MM.1S (cell line): ENCODE measurements at regions not wholly inside any gene's neighbourhood (a gene's known extent, or its start where the extent isn't known, plus 50 kb on each side); places are given as distances from the start of the nearest gene placed in this dataset.

ENCODE experiments used
- DNase-seq: peaks from one replicate; pipeline ENCODE4 v3.0.0-alpha.2; 2015
- H2AFZ ChIP-seq: fragments of 300-600 bp; sonication (generic); 2 replicates; pipeline ENCODE4 v1.6.0; 2016; ENCODE audit warnings: antibody characterized with exemption, low read length
- H3F3A ChIP-seq: fragments of 300-600 bp; sonication (generic); 2 replicates; pipeline ENCODE4 v1.6.1; 2016; ENCODE audit warnings: mild to moderate bottlenecking, antibody characterized with exemption, low read length, moderate library complexity, mixed read lengths; ENCODE audit not compliant: insufficient read depth
- H3K27ac ChIP-seq: fragments of 300-600 bp; sonication (generic); 2 replicates; pipeline ENCODE4 v1.5.1; 2016; ENCODE audit warnings: mild to moderate bottlenecking, low read length
- H3K27me3 ChIP-seq: fragments of 300-600 bp; sonication (generic); replicated peaks from 2 replicates; pipeline ENCODE4 v1.6.0; 2016; ENCODE audit warnings: low read length; ENCODE audit not compliant: insufficient read depth
- H3K36me3 ChIP-seq: fragments of 300-600 bp; sonication (generic); replicated peaks from 2 replicates; pipeline ENCODE4 v1.6.1; 2016; ENCODE audit warnings: mild to moderate bottlenecking, low read length, mixed read lengths; ENCODE audit not compliant: insufficient read depth
- H3K4me1 ChIP-seq: fragments of 300-600 bp; sonication (generic); 2 replicates; pipeline ENCODE4 v1.6.1; 2016; ENCODE audit warnings: low read length, mixed read lengths
- H3K4me2 ChIP-seq: fragments of 300-600 bp; sonication (generic); 2 replicates; pipeline ENCODE4 v1.6.0; 2016; ENCODE audit warnings: low read depth, low read length
- H3K4me3 ChIP-seq: fragments of 300-600 bp; sonication (generic); 2 replicates; pipeline ENCODE4 v1.5.1; 2016; ENCODE audit warnings: low read length, mixed read lengths
- H3K79me2 ChIP-seq: fragments of 300-600 bp; sonication (generic); 2 replicates; pipeline ENCODE4 v1.6.1; 2016; ENCODE audit warnings: mixed run types, low read length, mixed read lengths
- H3K9ac ChIP-seq: fragments of 300-600 bp; sonication (generic); 2 replicates; pipeline ENCODE4 v1.6.1; 2016; ENCODE audit warnings: low read length, mixed read lengths
- H3K9me2 ChIP-seq: fragments of 300-600 bp; sonication (generic); replicated peaks from 2 replicates; pipeline ENCODE4 v1.6.1; 2016; ENCODE audit warnings: mild to moderate bottlenecking, low read length, mixed read lengths; ENCODE audit not compliant: insufficient read depth
- H3K9me3 ChIP-seq: fragments of 300-600 bp; sonication (generic); replicated peaks from 2 replicates; pipeline ENCODE4 v1.6.1; 2016; ENCODE audit warnings: mild to moderate bottlenecking, low read length, mixed read lengths; ENCODE audit not compliant: insufficient read depth
- H4K20me1 ChIP-seq: fragments of 300-600 bp; sonication (generic); 2 replicates; pipeline ENCODE4 v1.6.1; 2016; ENCODE audit warnings: mild to moderate bottlenecking, low read length, moderate library complexity, mixed read lengths; ENCODE audit not compliant: insufficient read depth
- EZH2 ChIP-seq: fragments of 300-600 bp; sonication (generic); optimal IDR thresholded peaks from 2 replicates; pipeline ENCODE3; 2017; ENCODE audit warnings: low read depth, mild to moderate bottlenecking, antibody characterized with exemption, low read length, mixed read lengths
- EZH2phosphoT487 ChIP-seq: fragments of 300-600 bp; sonication (generic); IDR thresholded peaks from 2 replicates; pipeline ENCODE4 v1.6.1; 2018; ENCODE audit warnings: antibody characterized with exemption, low read length
- TF ChIP-seq, protein P1 (sequence below): fragments of 300-600 bp; sonication (generic); IDR thresholded peaks from 2 replicates; pipeline ENCODE4 v1.5.1; 2016; ENCODE audit warnings: antibody characterized with exemption, low read length, mixed read lengths

- Histone ChIP-seq H3K9ac (no peak overlapping the region), H3K9me2 (no peaks in the 10 kb centered on the region), H2AFZ (no peak overlapping the region), H4K20me1 (no peaks in the 10 kb centered on the region), H3K4me1 (no peaks in the 10 kb centered on the region), H3K36me3 (no peaks in the 10 kb centered on the region), H3K27ac (no peak overlapping the region), H3K79me2 (no peaks in the 10 kb centered on the region), H3K27me3 (no peaks in the 10 kb centered on the region), H3K4me3 (no peak overlapping the region), H3F3A (no peaks in the 10 kb centered on the region), H3K9me3 (no peaks in the 10 kb centered on the region), H3K4me2 (no peak overlapping the region)
- DNase-seq: no peak
- TF ChIP-seq, protein P1, sequence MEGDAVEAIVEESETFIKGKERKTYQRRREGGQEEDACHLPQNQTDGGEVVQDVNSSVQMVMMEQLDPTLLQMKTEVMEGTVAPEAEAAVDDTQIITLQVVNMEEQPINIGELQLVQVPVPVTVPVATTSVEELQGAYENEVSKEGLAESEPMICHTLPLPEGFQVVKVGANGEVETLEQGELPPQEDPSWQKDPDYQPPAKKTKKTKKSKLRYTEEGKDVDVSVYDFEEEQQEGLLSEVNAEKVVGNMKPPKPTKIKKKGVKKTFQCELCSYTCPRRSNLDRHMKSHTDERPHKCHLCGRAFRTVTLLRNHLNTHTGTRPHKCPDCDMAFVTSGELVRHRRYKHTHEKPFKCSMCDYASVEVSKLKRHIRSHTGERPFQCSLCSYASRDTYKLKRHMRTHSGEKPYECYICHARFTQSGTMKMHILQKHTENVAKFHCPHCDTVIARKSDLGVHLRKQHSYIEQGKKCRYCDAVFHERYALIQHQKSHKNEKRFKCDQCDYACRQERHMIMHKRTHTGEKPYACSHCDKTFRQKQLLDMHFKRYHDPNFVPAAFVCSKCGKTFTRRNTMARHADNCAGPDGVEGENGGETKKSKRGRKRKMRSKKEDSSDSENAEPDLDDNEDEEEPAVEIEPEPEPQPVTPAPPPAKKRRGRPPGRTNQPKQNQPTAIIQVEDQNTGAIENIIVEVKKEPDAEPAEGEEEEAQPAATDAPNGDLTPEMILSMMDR: no peak
These were observed 152.0 kb downstream of the KCNJ2 start for GRCh38 chr17:70321352-70321751.

DNA sequence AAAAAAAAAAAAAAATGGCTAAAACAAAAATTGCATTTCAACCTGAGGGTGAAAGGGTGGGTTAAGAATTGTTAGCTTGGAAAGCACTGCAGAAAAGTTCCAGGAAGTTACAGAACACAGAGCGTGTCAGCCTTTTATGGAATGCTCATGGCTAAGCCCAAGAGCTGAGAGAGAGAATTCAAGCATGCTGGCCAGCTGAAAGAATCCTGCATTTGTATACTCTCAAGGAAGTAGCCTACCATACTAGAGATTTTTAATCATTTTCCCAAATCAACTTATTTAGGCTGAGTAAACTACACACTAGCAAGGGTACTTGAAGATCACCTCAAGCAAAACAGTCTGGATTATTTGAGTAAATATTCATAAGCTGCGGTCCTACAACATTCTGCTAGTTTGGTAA, 153.9 kb downstream of the KCNJ2 start:
- TF ChIP-seq EZH2phosphoT487: no peak
- TF ChIP-seq, protein P1: no peak
- TF ChIP-seq EZH2: no peak
- H3F3A ChIP-seq: no peaks in the 10 kb centered on the region
- H3K4me2 ChIP-seq: no peak overlapping the region
- no peaks in the 10 kb centered on the region for H3K9me2 ChIP-seq
- H3K4me3 ChIP-seq: no peak overlapping the region
- no peaks in the 10 kb centered on the region for H3K27me3 ChIP-seq
- no peaks in the 10 kb centered on the region for H3K9me3 ChIP-seq
- no peaks in the 10 kb centered on the region for H3K36me3 ChIP-seq
- no peak overlapping the region for H2AFZ ChIP-seq
- H3K79me2 ChIP-seq: no peaks in the 10 kb centered on the region
- H3K9ac ChIP-seq: no peak overlapping the region
- no peak overlapping the region for H3K27ac ChIP-seq
- no peaks in the 10 kb centered on the region for H3K4me1 ChIP-seq
- DNase-seq: no peak
- no peaks in the 10 kb centered on the region for H4K20me1 ChIP-seq

DNA sequence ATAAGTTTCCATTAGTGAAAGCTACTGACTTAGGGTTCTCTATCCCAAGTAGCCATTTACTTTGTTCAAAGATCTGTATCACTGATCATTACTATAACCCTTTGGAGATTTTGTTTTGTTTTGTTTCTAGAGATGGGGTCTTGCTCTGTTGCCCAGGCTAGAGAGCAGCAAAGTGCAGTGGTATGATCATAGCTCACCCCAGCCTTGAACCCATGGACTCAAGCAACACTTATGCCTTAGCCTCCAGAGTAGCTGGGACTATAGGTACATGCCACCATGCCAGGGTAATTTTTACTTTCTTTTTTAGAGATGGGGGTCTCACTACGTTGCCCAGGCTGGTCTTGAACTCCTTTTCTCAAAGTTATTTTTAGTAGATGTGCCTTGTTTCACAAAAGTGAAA, 154.7 kb downstream of the KCNJ2 start:
- H2AFZ ChIP-seq: no peak overlapping the region
- no peak overlapping the region for H3K4me2 ChIP-seq
- no peaks in the 10 kb centered on the region for H3K9me3 ChIP-seq
- H3K9me2 ChIP-seq: no peaks in the 10 kb centered on the region
- no peaks in the 10 kb centered on the region for H3F3A ChIP-seq
- H3K4me3 ChIP-seq: no peak overlapping the region
- no peak for TF ChIP-seq EZH2
- TF ChIP-seq, protein P1: no peak
- no peak for TF ChIP-seq EZH2phosphoT487
- DNase-seq: no peak
- no peak overlapping the region for H3K27ac ChIP-seq
- no peaks in the 10 kb centered on the region for H3K27me3 ChIP-seq
- H3K9ac ChIP-seq: no peak overlapping the region
- no peaks in the 10 kb centered on the region for H3K4me1 ChIP-seq
- no peaks in the 10 kb centered on the region for H3K79me2 ChIP-seq
- H4K20me1 ChIP-seq: no peaks in the 10 kb centered on the region
- no peaks in the 10 kb centered on the region for H3K36me3 ChIP-seq

- Histone ChIP-seq H3K79me2 (no peaks in the 10 kb centered on the region), H3K9me3 (no peaks in the 10 kb centered on the region), H3K9ac (no peak overlapping the region), H3K9me2 (no peaks in the 10 kb centered on the region), H3K27me3 (no peaks in the 10 kb centered on the region), H3K4me2 (no peak overlapping the region), H3K4me3 (no peak overlapping the region), H3K4me1 (no peaks in the 10 kb centered on the region), H3K36me3 (no peaks in the 10 kb centered on the region), H3F3A (no peaks in the 10 kb centered on the region), H2AFZ (no peak overlapping the region), H4K20me1 (no peaks in the 10 kb centered on the region), H3K27ac (no peak overlapping the region)
- no peak for TF ChIP-seq EZH2phosphoT487
- TF ChIP-seq, protein P1: no peak
- no peak for TF ChIP-seq EZH2
- DNase-seq: no peak
These were observed 157.9 kb downstream of the KCNJ2 start for GRCh38 chr17:70327279-70327678.
